H9 (cell line): ENCODE measurements at regions not wholly inside any gene's neighbourhood (a gene's known extent, or its start where the extent isn't known, plus 50 kb on each side); places are given as distances from the start of the nearest gene placed in this dataset.

ENCODE experiments used
- DNase-seq: peaks from one replicate; pipeline ENCODE4 v3.0.0-alpha.2; 2017
- H2AFZ ChIP-seq: one replicate; pipeline ENCODE4 v1.6.1; 2013; ENCODE audit warnings: mild to moderate bottlenecking, low read length, control low read depth, moderate library complexity
- H2AK5ac ChIP-seq: 2 replicates; pipeline ENCODE4 v1.6.1; 2013; ENCODE audit warnings: low read length, control low read depth, mixed read lengths; ENCODE audit not compliant: insufficient read length
- H2BK120ac ChIP-seq: one replicate; pipeline ENCODE4 v1.6.1; 2013; ENCODE audit warnings: low read depth, mild to moderate bottlenecking, low read length, control low read depth, inconsistent platforms; ENCODE audit not compliant: poor library complexity, severe bottlenecking
- H2BK12ac ChIP-seq: 2 replicates; pipeline ENCODE4 v1.6.1; 2013; ENCODE audit warnings: low read length, control low read depth, mixed read lengths, low read depth; ENCODE audit not compliant: insufficient read length
- H2BK15ac ChIP-seq: 2 replicates; pipeline ENCODE4 v1.6.1; 2013; ENCODE audit warnings: low read depth, low read length, control low read depth
- H2BK20ac ChIP-seq: one replicate; pipeline ENCODE4 v1.6.1; 2013; ENCODE audit warnings: low read depth, mild to moderate bottlenecking, low read length, control low read depth, inconsistent platforms; ENCODE audit not compliant: poor library complexity, severe bottlenecking
- H2BK5ac ChIP-seq: 2 replicates; pipeline ENCODE4 v1.6.1; 2013; ENCODE audit warnings: low read length, control low read depth, mixed read lengths; ENCODE audit not compliant: insufficient read length
- H3K14ac ChIP-seq: 2 replicates; pipeline ENCODE4 v1.6.1; 2013; ENCODE audit warnings: low read length, control low read depth; ENCODE audit not compliant: insufficient read depth
- H3K18ac ChIP-seq: 2 replicates; pipeline ENCODE4 v1.6.1; 2013; ENCODE audit warnings: low read depth, mild to moderate bottlenecking, mixed read lengths, low read length, control low read depth; ENCODE audit not compliant: insufficient read length
- H3K23ac ChIP-seq: 2 replicates; pipeline ENCODE4 v1.6.1; 2013; ENCODE audit warnings: low read length, control low read depth, mixed read lengths, low read depth; ENCODE audit not compliant: insufficient read length
- H3K23me2 ChIP-seq: 2 replicates; pipeline ENCODE4 v1.6.1; 2013; ENCODE audit warnings: low read depth, mild to moderate bottlenecking, mixed read lengths, low read length, control low read depth; ENCODE audit not compliant: insufficient read length, poor library complexity, severe bottlenecking
- H3K27ac ChIP-seq: 2 replicates; pipeline ENCODE4 v1.5.1; 2013; ENCODE audit warnings: low read length, control low read depth, mixed read lengths, low read depth; ENCODE audit not compliant: insufficient read length
- H3K27me3 ChIP-seq: 2 replicates; pipeline ENCODE4 v1.6.1; 2013; ENCODE audit warnings: low read length, control low read depth, inconsistent platforms; ENCODE audit not compliant: insufficient read depth
- H3K4ac ChIP-seq: 2 replicates; pipeline ENCODE4 v1.6.1; 2013; ENCODE audit warnings: low read depth, mild to moderate bottlenecking, control low read depth, inconsistent platforms, low read length, moderate library complexity
- H3K4me1 ChIP-seq: 2 replicates; pipeline ENCODE4 v1.6.1; 2013; ENCODE audit warnings: low read length, control low read depth, inconsistent platforms; ENCODE audit not compliant: insufficient read depth
- H3K4me2 ChIP-seq: 2 replicates; pipeline ENCODE4 v1.6.1; 2013; ENCODE audit warnings: low read length, control low read depth, mixed read lengths; ENCODE audit not compliant: insufficient read length, insufficient read depth
- H3K56ac ChIP-seq: 2 replicates; pipeline ENCODE4 v1.6.1; 2013; ENCODE audit warnings: low read depth, mild to moderate bottlenecking, mixed read lengths, low read length, control low read depth; ENCODE audit not compliant: insufficient read length
- H3K79me1 ChIP-seq: 2 replicates; pipeline ENCODE4 v1.6.1; 2013; ENCODE audit warnings: low read depth, mild to moderate bottlenecking, moderate library complexity, low read length, control low read depth, inconsistent platforms; ENCODE audit not compliant: insufficient read depth, poor library complexity, severe bottlenecking
- H3K79me2 ChIP-seq: 2 replicates; pipeline ENCODE4 v1.6.1; 2013; ENCODE audit warnings: low read length, control low read depth, inconsistent platforms; ENCODE audit not compliant: insufficient read depth
- H3K9ac ChIP-seq: 2 replicates; pipeline ENCODE4 v1.6.1; 2013; ENCODE audit warnings: low read length, control low read depth, mixed read lengths; ENCODE audit not compliant: insufficient read length; ENCODE audit errors: extremely low read depth
- H3K9me3 ChIP-seq: one replicate; pipeline ENCODE4 v1.6.1; 2013; ENCODE audit warnings: low read depth, low read length, inconsistent platforms; ENCODE audit not compliant: control insufficient read depth
- H3T11ph ChIP-seq: one replicate; pipeline ENCODE4 v1.6.1; 2013; ENCODE audit warnings: mild to moderate bottlenecking, low read length, control low read depth, inconsistent platforms
- H4K20me1 ChIP-seq: one replicate; pipeline ENCODE4 v1.6.1; 2013; ENCODE audit not compliant: control insufficient read depth, insufficient read length, insufficient read depth
- H4K5ac ChIP-seq: 2 replicates; pipeline ENCODE4 v1.6.1; 2013; ENCODE audit warnings: low read depth, mild to moderate bottlenecking, mixed read lengths, low read length, control low read depth; ENCODE audit not compliant: insufficient read length
- H4K8ac ChIP-seq: replicated peaks from 2 replicates; pipeline ENCODE4 v1.6.1; 2013; ENCODE audit warnings: low read length, control low read depth, mixed read lengths, low read depth; ENCODE audit not compliant: insufficient read length
- H4K91ac ChIP-seq: 2 replicates; pipeline ENCODE4 v1.6.1; 2013; ENCODE audit warnings: low read depth, mild to moderate bottlenecking, moderate library complexity, mixed read lengths, low read length, control low read depth; ENCODE audit not compliant: insufficient read length
- H3K27ac Mint-ChIP-seq, 3 experiments: 2 replicates in 2 of 3; 3 replicates in 1 of 3; pipeline ENCODE4 v1.8.0; 2020 to 2021; ENCODE audit warnings: mixed read lengths in 3 of 3, mild to moderate bottlenecking in 1 of 3, moderate library complexity in 1 of 3
- H3K27me3 Mint-ChIP-seq: 2 replicates; pipeline ENCODE4 v1.8.0; 2021; ENCODE audit warnings: low read depth, mild to moderate bottlenecking, moderate library complexity, mixed read lengths
- H3K36me3 Mint-ChIP-seq, 3 experiments: 2 replicates in 2 of 3; 3 replicates in 1 of 3; pipeline ENCODE4 v1.8.0; 2020 to 2021; ENCODE audit warnings: low read depth in 3 of 3, mixed read lengths in 3 of 3; ENCODE audit not compliant: insufficient read depth in 1 of 3
- H3K4me1 Mint-ChIP-seq, 2 experiments: 2 replicates each; pipeline ENCODE4 v1.8.0; 2020; ENCODE audit warnings: mixed read lengths in 2 of 2
- H3K4me3 Mint-ChIP-seq, 2 experiments: 2 replicates in 1 of 2; 3 replicates in 1 of 2; pipeline ENCODE4 v1.8.0; 2020 to 2021; ENCODE audit warnings: mild to moderate bottlenecking in 2 of 2, mixed read lengths in 2 of 2, moderate library complexity in 1 of 2
- H3K9me3 Mint-ChIP-seq, 2 experiments: 2 replicates in 1 of 2; 3 replicates in 1 of 2; pipeline ENCODE4 v1.8.0; 2020; ENCODE audit warnings: mild to moderate bottlenecking in 2 of 2, mixed read lengths in 2 of 2, moderate library complexity in 1 of 2
- WGBS: extraction: QIAGEN DNeasy Blood & Tissue Kit; methylation state at CpG from one replicate; pipeline ENCODE4 v1.1.7; 2013; ENCODE audit warnings: missing lambda C conversion rate, low lambda C conversion rate, mixed read lengths; ENCODE audit not compliant: insufficient read length; ENCODE audit errors: extremely low coverage; 5-methylcytosine and 5-hydroxymethylcytosine counted together
- TF ChIP-seq, protein P1 (sequence below): fragments of 200-600 bp; sonication (generic); conservative IDR thresholded peaks from 3 replicates; pipeline ENCODE4 v1.8.0; 2021; ENCODE audit warnings: antibody characterized with exemption, mild to moderate bottlenecking

DNA sequence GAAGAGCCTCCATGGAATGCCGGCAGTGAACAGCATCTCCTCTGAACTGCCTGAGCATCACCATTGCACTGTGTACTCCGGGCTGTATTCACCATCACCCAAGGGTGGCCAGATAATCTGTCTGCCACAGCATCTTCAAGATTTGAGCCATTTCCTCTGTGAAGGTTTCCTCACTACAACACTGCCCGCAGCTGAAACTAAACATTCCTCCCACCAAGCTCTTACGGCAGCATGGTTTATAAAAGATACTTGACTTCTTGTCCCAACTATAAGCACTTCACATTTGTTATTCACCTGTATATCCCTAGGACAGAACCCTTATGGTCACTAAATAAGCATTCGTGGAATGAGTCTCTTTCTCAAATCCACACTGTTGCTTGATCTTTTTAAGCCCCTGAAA, 125.9 kb downstream of the SST start:
- Mint-ChIP-seq H3K36me3 (no peaks in the 10 kb centered on the region; a peak in 1 of 7 replicates), H3K27ac (no peak overlapping the region), H3K4me3 (no peak overlapping the region), H3K4me1 (no peaks in the 10 kb centered on the region), H3K27me3 (no peaks in the 10 kb centered on the region), H3K9me3 (peaks cover 0 to 7% of the 10 kb centered on the region in 2 experiments; a peak in 3 of 5 replicates)
- no peaks in the 10 kb centered on the region for H3K27me3 ChIP-seq
- H2AFZ ChIP-seq = no peak overlapping the region
- no peak overlapping the region for H2BK120ac ChIP-seq
- H4K5ac ChIP-seq = no peak overlapping the region
- no peak overlapping the region for H2BK12ac ChIP-seq
- H2BK20ac ChIP-seq = no peak overlapping the region
- H2BK5ac ChIP-seq = no peak overlapping the region
- no peaks in the 10 kb centered on the region for H3K79me2 ChIP-seq
- WGBS = no CpG with 5 or more reads among the region's 5 CpGs
- H3K4me1 ChIP-seq = no peaks in the 10 kb centered on the region
- H3T11ph ChIP-seq = no peak overlapping the region
- H2AK5ac ChIP-seq = no peak overlapping the region
- H3K14ac ChIP-seq = no peak overlapping the region; the same call in 1 of the 2 replicates
- H3K9ac ChIP-seq = no peak overlapping the region
- no peak overlapping the region for H3K23ac ChIP-seq
- H4K91ac ChIP-seq = no peak overlapping the region
- H3K27ac ChIP-seq = no peak overlapping the region
- H3K4me2 ChIP-seq = no peak overlapping the region
- no peak overlapping the region for H2BK15ac ChIP-seq
- no peak for DNase-seq
- H3K79me1 ChIP-seq = no peaks in the 10 kb centered on the region
- TF ChIP-seq, protein P1, sequence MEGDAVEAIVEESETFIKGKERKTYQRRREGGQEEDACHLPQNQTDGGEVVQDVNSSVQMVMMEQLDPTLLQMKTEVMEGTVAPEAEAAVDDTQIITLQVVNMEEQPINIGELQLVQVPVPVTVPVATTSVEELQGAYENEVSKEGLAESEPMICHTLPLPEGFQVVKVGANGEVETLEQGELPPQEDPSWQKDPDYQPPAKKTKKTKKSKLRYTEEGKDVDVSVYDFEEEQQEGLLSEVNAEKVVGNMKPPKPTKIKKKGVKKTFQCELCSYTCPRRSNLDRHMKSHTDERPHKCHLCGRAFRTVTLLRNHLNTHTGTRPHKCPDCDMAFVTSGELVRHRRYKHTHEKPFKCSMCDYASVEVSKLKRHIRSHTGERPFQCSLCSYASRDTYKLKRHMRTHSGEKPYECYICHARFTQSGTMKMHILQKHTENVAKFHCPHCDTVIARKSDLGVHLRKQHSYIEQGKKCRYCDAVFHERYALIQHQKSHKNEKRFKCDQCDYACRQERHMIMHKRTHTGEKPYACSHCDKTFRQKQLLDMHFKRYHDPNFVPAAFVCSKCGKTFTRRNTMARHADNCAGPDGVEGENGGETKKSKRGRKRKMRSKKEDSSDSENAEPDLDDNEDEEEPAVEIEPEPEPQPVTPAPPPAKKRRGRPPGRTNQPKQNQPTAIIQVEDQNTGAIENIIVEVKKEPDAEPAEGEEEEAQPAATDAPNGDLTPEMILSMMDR = no peak
- H3K18ac ChIP-seq = no peak overlapping the region
- H3K9me3 ChIP-seq = no peaks in the 10 kb centered on the region
- H3K56ac ChIP-seq = no peak overlapping the region
- H3K23me2 ChIP-seq = no peaks in the 10 kb centered on the region
- H4K20me1 ChIP-seq = no peaks in the 10 kb centered on the region
- no peak overlapping the region for H3K4ac ChIP-seq
- no peak overlapping the region for H4K8ac ChIP-seq
